ENCODE measurements at regions not wholly inside any gene's neighbourhood (a gene's known extent, or its start where the extent isn't known, plus 50 kb on each side); places are given as distances from the start of the nearest gene placed in this dataset.
"Not testable (repeated sequence)": the region's sequence is repeated elsewhere in the genome, so short reads cannot be mapped to it uniquely, and the experiment has no call there.

GRCh38 chr16:24652209-24652712, 77.2 kb upstream of the TNRC6A start:
- Histone ChIP-seq H3K36me3 (ENCODE audit: insufficient read depth, low read length) (no peaks in the 10 kb centered on the region), H3K79me2 (ENCODE audit: insufficient read depth, low read length) (no peaks in the 10 kb centered on the region), H2AFZ (ENCODE audit: low read length) (peak overlapping the region; percentile 38), H3K27me3 (ENCODE audit: insufficient read depth, low read length) (no peaks in the 10 kb centered on the region), H3K27ac (ENCODE audit: low read depth, low read length) (no peak overlapping the region), H3K4me2 (ENCODE audit: insufficient read depth, low read length) (no peak overlapping the region), H4K20me1 (ENCODE audit: insufficient read depth, low read length) (no peaks in the 10 kb centered on the region), H3K9me3 (ENCODE audit: low read depth, low read length) (no peaks in the 10 kb centered on the region), H3K4me3 (ENCODE audit: insufficient read depth, low read length) (no peak overlapping the region), H3K4me1 (ENCODE audit: insufficient read depth, low read length) (no peaks in the 10 kb centered on the region)
- no peak for TF ChIP-seq CTCF (IDR thresholded peaks at IDR 0.05; ENCODE audit: extremely low read depth, low read depth, low read length)
- no peak for DNase-seq (ENCODE audit: insufficient read length, low spot score, missing footprints)

- H3K27me3 ChIP-seq (ENCODE audit: insufficient read depth, low read length): no peaks in the 10 kb centered on the region
- H3K36me3 ChIP-seq (ENCODE audit: insufficient read depth, low read length): no peaks in the 10 kb centered on the region
- no peaks in the 10 kb centered on the region for H3K4me1 ChIP-seq (ENCODE audit: insufficient read depth, low read length)
- no peak for DNase-seq (ENCODE audit: insufficient read length, low spot score, missing footprints)
- TF ChIP-seq CTCF (IDR thresholded peaks at IDR 0.05; ENCODE audit: extremely low read depth, low read depth, low read length): no peak
- no peaks in the 10 kb centered on the region for H3K9me3 ChIP-seq (ENCODE audit: low read depth, low read length)
- H3K27ac ChIP-seq (ENCODE audit: low read depth, low read length): no peak overlapping the region
- no peaks in the 10 kb centered on the region for H3K79me2 ChIP-seq (ENCODE audit: insufficient read depth, low read length)
- H2AFZ ChIP-seq (ENCODE audit: low read length): peak overlapping the region; percentile 38
- H4K20me1 ChIP-seq (ENCODE audit: insufficient read depth, low read length): no peaks in the 10 kb centered on the region
- no peak overlapping the region for H3K4me2 ChIP-seq (ENCODE audit: insufficient read depth, low read length)
- H3K4me3 ChIP-seq (ENCODE audit: insufficient read depth, low read length): no peak overlapping the region
Measured at GRCh38 chr16:24652803-24653202, 76.6 kb upstream of the TNRC6A start.

GRCh38 chr16:24653725-24654124, 75.7 kb upstream of the TNRC6A start:
- no peak for TF ChIP-seq CTCF (IDR thresholded peaks at IDR 0.05; ENCODE audit: extremely low read depth, low read depth, low read length)
- DNase-seq (ENCODE audit: insufficient read length, low spot score, missing footprints): no peak
- Histone ChIP-seq H3K36me3 (ENCODE audit: insufficient read depth, low read length) (no peaks in the 10 kb centered on the region), H3K4me3 (ENCODE audit: insufficient read depth, low read length) (no peak overlapping the region), H2AFZ (ENCODE audit: low read length) (no peak overlapping the region), H3K79me2 (ENCODE audit: insufficient read depth, low read length) (no peaks in the 10 kb centered on the region), H3K27ac (ENCODE audit: low read depth, low read length) (no peak overlapping the region), H4K20me1 (ENCODE audit: insufficient read depth, low read length) (no peaks in the 10 kb centered on the region), H3K4me1 (ENCODE audit: insufficient read depth, low read length) (no peaks in the 10 kb centered on the region), H3K4me2 (ENCODE audit: insufficient read depth, low read length) (no peak overlapping the region), H3K9me3 (ENCODE audit: low read depth, low read length) (no peaks in the 10 kb centered on the region), H3K27me3 (ENCODE audit: insufficient read depth, low read length) (no peaks in the 10 kb centered on the region)

- not testable (repeated sequence) for H2AFZ ChIP-seq (ENCODE audit: low read length)
- H3K4me1 ChIP-seq (ENCODE audit: insufficient read depth, low read length): peaks cover 20% of the 10 kb centered on the region
Measured at GRCh38 chr16:24665942-24666341, 63.5 kb upstream of the TNRC6A start.

More at GRCh38 chr16:24665942-24666341, 63.5 kb upstream of the TNRC6A start:
- H4K20me1 ChIP-seq (ENCODE audit: insufficient read depth, low read length); H3K4me3 ChIP-seq (ENCODE audit: insufficient read depth, low read length); DNase-seq (ENCODE audit: insufficient read length, low spot score, missing footprints); H3K4me2 ChIP-seq (ENCODE audit: insufficient read depth, low read length); H3K79me2 ChIP-seq (ENCODE audit: insufficient read depth, low read length); H3K9me3 ChIP-seq (ENCODE audit: low read depth, low read length); H3K36me3 ChIP-seq (ENCODE audit: insufficient read depth, low read length); H3K27me3 ChIP-seq (ENCODE audit: insufficient read depth, low read length); H3K27ac ChIP-seq (ENCODE audit: low read depth, low read length): not testable (repeated sequence)
